ENCODE measurements at regions not wholly inside any gene's neighbourhood (a gene's known extent, or its start where the extent isn't known, plus 50 kb on each side); places are given as distances from the start of the nearest gene placed in this dataset.

DNA sequence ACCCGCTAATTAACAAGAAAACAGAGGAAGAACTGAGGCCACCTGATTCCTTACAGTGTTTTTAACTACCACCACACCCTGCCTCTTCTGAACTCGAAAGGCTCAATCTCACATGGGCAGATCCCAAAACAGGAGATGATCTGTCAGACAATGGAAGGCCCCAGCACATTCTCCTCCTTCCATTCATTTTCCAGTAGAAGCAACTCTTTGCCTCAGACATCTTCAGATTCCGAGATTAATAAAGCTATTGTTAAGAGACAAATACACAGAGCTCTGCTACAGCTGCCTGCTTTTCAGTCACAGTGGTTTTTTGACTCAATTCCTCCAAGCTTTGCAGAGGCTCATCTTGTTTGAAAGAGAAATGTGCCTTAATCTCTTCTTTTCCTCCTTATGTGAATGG, 127.2 kb upstream of the ADAMTSL1 start:
- TF ChIP-seq, protein P1, sequence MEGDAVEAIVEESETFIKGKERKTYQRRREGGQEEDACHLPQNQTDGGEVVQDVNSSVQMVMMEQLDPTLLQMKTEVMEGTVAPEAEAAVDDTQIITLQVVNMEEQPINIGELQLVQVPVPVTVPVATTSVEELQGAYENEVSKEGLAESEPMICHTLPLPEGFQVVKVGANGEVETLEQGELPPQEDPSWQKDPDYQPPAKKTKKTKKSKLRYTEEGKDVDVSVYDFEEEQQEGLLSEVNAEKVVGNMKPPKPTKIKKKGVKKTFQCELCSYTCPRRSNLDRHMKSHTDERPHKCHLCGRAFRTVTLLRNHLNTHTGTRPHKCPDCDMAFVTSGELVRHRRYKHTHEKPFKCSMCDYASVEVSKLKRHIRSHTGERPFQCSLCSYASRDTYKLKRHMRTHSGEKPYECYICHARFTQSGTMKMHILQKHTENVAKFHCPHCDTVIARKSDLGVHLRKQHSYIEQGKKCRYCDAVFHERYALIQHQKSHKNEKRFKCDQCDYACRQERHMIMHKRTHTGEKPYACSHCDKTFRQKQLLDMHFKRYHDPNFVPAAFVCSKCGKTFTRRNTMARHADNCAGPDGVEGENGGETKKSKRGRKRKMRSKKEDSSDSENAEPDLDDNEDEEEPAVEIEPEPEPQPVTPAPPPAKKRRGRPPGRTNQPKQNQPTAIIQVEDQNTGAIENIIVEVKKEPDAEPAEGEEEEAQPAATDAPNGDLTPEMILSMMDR (IDR thresholded peaks at IDR 0.05; ENCODE audit: insufficient read depth, low read length, poor library complexity, severe bottlenecking): no peak
- TF ChIP-seq EZH2phosphoT487 (conservative IDR thresholded peaks at IDR 0.05; ENCODE audit: low read length): no peak

All from SU-DHL-6 (cell line).